IMR-90 (cell line): ENCODE measurements at regions not wholly inside any gene's neighbourhood (a gene's known extent, or its start where the extent isn't known, plus 50 kb on each side); places are given as distances from the start of the nearest gene placed in this dataset.

ENCODE experiments used
- ATAC-seq: fragments of 200-7000 bp; cut with Tn5 transposase; 2 replicates; pipeline ENCODE4 v1.9.1; 2020; ENCODE audit warnings: low read depth, mild to moderate bottlenecking, moderate library complexity
- BruUV-seq: library from RNA; stranded (reverse); fragments of 400-500 nt; replicated peaks from 2 replicates; lab custom pipeline; 2021; lab: Mats Ljungman, UMichigan
- CTCF ChIA-PET: fragments of 300-600 bp; formaldehyde crosslinking; extraction: SDS; loops from one replicate; lab custom pipeline; 2021; ENCODE audit warnings: antibody characterized with exemption; lab: Yijun Ruan, JAX
- POLR2A ChIA-PET: fragments of 300-600 bp; sonication (Branson Sonifier 250); formaldehyde crosslinking; loops from one replicate; lab custom pipeline; 2022; ENCODE audit warnings: antibody characterized with exemption; ENCODE audit not compliant: unreplicated experiment; lab: Charles Lee
- DNase-seq: peaks from one replicate; pipeline ENCODE4 v3.0.0; 2013
- H2AFZ ChIP-seq: replicated peaks from 2 replicates; pipeline ENCODE3; 2013; ENCODE audit warnings: low read length, mild to moderate bottlenecking; ENCODE audit not compliant: poor library complexity
- H2AK5ac ChIP-seq: 2 replicates; pipeline ENCODE4 v1.6.1; 2013; ENCODE audit warnings: low read depth, low read length, inconsistent platforms
- H2AK9ac ChIP-seq: replicated peaks from 2 replicates; pipeline ENCODE3; 2013; ENCODE audit warnings: mild to moderate bottlenecking, low read depth, low read length, moderate library complexity; ENCODE audit not compliant: poor library complexity
- H2BK120ac ChIP-seq: 2 replicates; pipeline ENCODE4 v1.6.1; 2013; ENCODE audit warnings: low read depth, low read length, inconsistent platforms
- H2BK15ac ChIP-seq: 3 replicates; pipeline ENCODE4 v1.6.1; 2013; ENCODE audit warnings: low read depth, low read length, inconsistent platforms
- H2BK20ac ChIP-seq: 2 replicates; pipeline ENCODE4 v1.6.1; 2013; ENCODE audit warnings: low read depth, mild to moderate bottlenecking, inconsistent platforms, low read length, moderate library complexity
- H2BK5ac ChIP-seq: 2 replicates; pipeline ENCODE4 v1.6.1; 2013; ENCODE audit warnings: mild to moderate bottlenecking, low read depth, low read length, inconsistent platforms; ENCODE audit not compliant: poor library complexity, severe bottlenecking
- H3K14ac ChIP-seq: replicated peaks from 2 replicates; pipeline ENCODE4 v1.6.1; 2013; ENCODE audit warnings: low read depth, low read length, inconsistent platforms
- H3K18ac ChIP-seq: 2 replicates; pipeline ENCODE4 v1.6.1; 2013; ENCODE audit warnings: low read depth, low read length, control low read depth
- H3K23ac ChIP-seq: 2 replicates; pipeline ENCODE4 v1.6.1; 2013; ENCODE audit warnings: low read depth, low read length, inconsistent platforms
- H3K27ac ChIP-seq: 2 replicates; pipeline ENCODE4 v1.5.1; 2013; ENCODE audit warnings: mild to moderate bottlenecking, control low read depth, low read length; ENCODE audit not compliant: insufficient read depth
- H3K27me3 ChIP-seq: 2 replicates; pipeline ENCODE4 v1.6.1; 2013; ENCODE audit warnings: low read length; ENCODE audit not compliant: control insufficient read depth, insufficient read depth
- H3K36me3 ChIP-seq: 2 replicates; pipeline ENCODE4 v1.6.1; 2013; ENCODE audit warnings: low read length, mixed read lengths; ENCODE audit not compliant: control insufficient read depth, insufficient read depth
- H3K4ac ChIP-seq: 2 replicates; pipeline ENCODE4 v1.6.1; 2013; ENCODE audit warnings: low read depth, low read length, inconsistent platforms
- H3K4me1 ChIP-seq: 2 replicates; pipeline ENCODE4 v1.6.1; 2013; ENCODE audit warnings: low read length, mixed read lengths; ENCODE audit not compliant: control insufficient read depth, insufficient read depth
- H3K4me2 ChIP-seq: 2 replicates; pipeline ENCODE4 v1.6.1; 2013; ENCODE audit warnings: low read depth, mild to moderate bottlenecking, control low read depth, low read length, moderate library complexity
- H3K4me3 ChIP-seq: 2 replicates; pipeline ENCODE4 v1.5.1; 2013; ENCODE audit warnings: low read depth, mild to moderate bottlenecking, control low read depth, low read length, moderate library complexity; ENCODE audit not compliant: insufficient read depth
- H3K56ac ChIP-seq: 2 replicates; pipeline ENCODE4 v1.6.1; 2013; ENCODE audit warnings: low read length, inconsistent platforms; ENCODE audit not compliant: insufficient read depth; ENCODE audit errors: extremely low read depth
- H3K79me1 ChIP-seq, 2 experiments: 2 replicates each; pipeline ENCODE4 v1.6.1; 2013; ENCODE audit warnings: low read length in 2 of 2, inconsistent platforms in 1 of 2, low read depth in 1 of 2
- H3K9ac ChIP-seq: 2 replicates; pipeline ENCODE4 v1.6.1; 2013; ENCODE audit warnings: low read depth, low read length, control low read depth
- H3K9me1 ChIP-seq: 2 replicates; pipeline ENCODE4 v1.6.1; 2013; ENCODE audit warnings: low read length, inconsistent platforms; ENCODE audit not compliant: insufficient read depth
- H3K9me3 ChIP-seq: 2 replicates; pipeline ENCODE4 v1.6.1; 2013; ENCODE audit warnings: low read length; ENCODE audit not compliant: control insufficient read depth, insufficient read depth
- H4K20me1 ChIP-seq: 2 replicates; pipeline ENCODE4 v1.6.1; 2013; ENCODE audit warnings: low read length, inconsistent platforms; ENCODE audit not compliant: insufficient read depth
- H4K5ac ChIP-seq: 2 replicates; pipeline ENCODE4 v1.6.1; 2013; ENCODE audit warnings: mild to moderate bottlenecking, low read depth, low read length, control low read depth
- H4K8ac ChIP-seq, 2 experiments: 2 replicates each; pipeline ENCODE4 v1.6.1; 2013; ENCODE audit warnings: low read depth in 2 of 2, low read length in 2 of 2, control low read depth in 1 of 2, inconsistent platforms in 1 of 2
- H4K91ac ChIP-seq: 2 replicates; pipeline ENCODE4 v1.6.1; 2013; ENCODE audit warnings: low read depth, low read length, inconsistent platforms; ENCODE audit not compliant: insufficient read depth
- CEBPB ChIP-seq: IDR thresholded peaks from 2 replicates; pipeline ENCODE4 v1.6.1; 2012; ENCODE audit warnings: low read depth, low read length, improper control_type of control experiment
- CHD1 ChIP-seq: IDR thresholded peaks from 2 replicates; pipeline ENCODE4 v1.6.1; 2012; ENCODE audit warnings: low read depth, low read length, improper control_type of control experiment
- FOS ChIP-seq: fragments of 150-350 bp; IDR thresholded peaks from 2 replicates; pipeline ENCODE4 v1.6.1; 2016; ENCODE audit warnings: low read depth, low read length
- MAFK ChIP-seq: IDR thresholded peaks from 2 replicates; pipeline ENCODE4 v1.6.1; 2012; ENCODE audit warnings: low read depth, low read length, improper control_type of control experiment
- MAZ ChIP-seq: IDR thresholded peaks from 2 replicates; pipeline ENCODE4 v1.6.1; 2012; ENCODE audit warnings: low read depth, mild to moderate bottlenecking, low read length, improper control_type of control experiment, moderate library complexity, borderline replicate concordance
- MXI1 ChIP-seq: IDR thresholded peaks from 2 replicates; pipeline ENCODE4 v1.6.1; 2012; ENCODE audit warnings: low read depth, mild to moderate bottlenecking, low read length, moderate library complexity, borderline replicate concordance
- NFE2L2 ChIP-seq: fragments of 150-350 bp; IDR thresholded peaks from 2 replicates; pipeline ENCODE4 v1.6.1; 2016; ENCODE audit warnings: low read depth, mild to moderate bottlenecking, low read length
- POLR2A ChIP-seq: IDR thresholded peaks from 2 replicates; pipeline ENCODE4 v1.6.1; 2012; ENCODE audit warnings: mild to moderate bottlenecking, low read depth, low read length
- RAD21 ChIP-seq: IDR thresholded peaks from 2 replicates; pipeline ENCODE4 v1.6.1; 2012; ENCODE audit warnings: low read length, improper control_type of control experiment
- RCOR1 ChIP-seq: IDR thresholded peaks from 2 replicates; pipeline ENCODE4 v1.6.1; 2012; ENCODE audit warnings: mild to moderate bottlenecking, low read length, improper control_type of control experiment; ENCODE audit not compliant: insufficient replicate concordance
- RFX5 ChIP-seq: IDR thresholded peaks from 2 replicates; pipeline ENCODE4 v1.8.0; 2012; ENCODE audit warnings: low read depth, mild to moderate bottlenecking, low read length, moderate library complexity
- SMC3 ChIP-seq: fragments of 150-350 bp; IDR thresholded peaks from 2 replicates; pipeline ENCODE4 v1.6.1; 2016; ENCODE audit warnings: low read depth, mild to moderate bottlenecking, antibody characterized with exemption, low read length, moderate library complexity
- WGBS, 2 experiments: methylation state at CpG; one replicate each; pipeline versions ENCODE4 v1.1.5 to v1.1.7; 2013; ENCODE audit warnings: missing lambda C conversion rate in 2 of 2; ENCODE audit not compliant: insufficient read length in 1 of 2; ENCODE audit errors: extremely low coverage in 2 of 2; 5-methylcytosine and 5-hydroxymethylcytosine counted together
- dilution Hi-C: fragments of 300-500 bp; cut with HindIII; formaldehyde crosslinking; loops from one replicate; pipeline ENCODE4 v1.14.3; 2018; ENCODE audit warnings: low sequenced_read_pairs; ENCODE audit not compliant: unreplicated experiment
- in situ Hi-C: fragments of 300-500 bp; cut with MboI; formaldehyde crosslinking; loops from 3 replicates; pipeline ENCODE4 v1.14.3; 2019; ENCODE audit warnings: low sequenced_read_pairs, inconsistent platforms, mixed read lengths
- intact Hi-C: fragments of 100-400 bp; cut with micrococcal nuclease; formaldehyde crosslinking; loops from 2 replicates; pipeline ENCODE4 v1.10.0; 2022
- TF ChIP-seq, protein P1 (sequence below): conservative IDR thresholded peaks from 2 replicates; pipeline ENCODE4 v1.5.1; 2012; ENCODE audit warnings: mild to moderate bottlenecking, low read depth, low read length, improper control_type of control experiment
- TF ChIP-seq, protein P2 (sequence below): fragments of 150-350 bp; IDR thresholded peaks from 2 replicates; pipeline ENCODE4 v1.6.1; 2016; ENCODE audit warnings: low read depth, mild to moderate bottlenecking, low read length, moderate library complexity, borderline replicate concordance

DNA sequence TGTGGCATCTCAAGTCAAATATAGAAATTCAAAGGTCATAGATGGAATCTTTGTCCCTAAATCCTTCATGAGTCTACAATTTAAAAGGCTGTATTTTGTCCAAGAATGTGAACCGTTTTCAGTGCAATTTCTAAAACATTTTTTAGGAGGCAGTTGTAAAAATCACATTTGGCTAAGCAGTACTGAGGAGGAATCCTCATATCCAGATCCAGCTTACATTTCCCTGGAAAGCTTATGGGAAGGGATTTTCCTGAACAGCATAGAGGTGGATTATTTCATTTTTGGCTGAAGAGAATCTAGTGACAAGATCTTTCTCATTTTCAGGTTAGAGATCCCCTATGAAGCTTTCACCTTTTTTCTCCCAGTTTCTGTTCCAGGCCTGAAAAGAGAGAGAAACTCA, 178.4 kb downstream of the POLR2M start:
- dilution Hi-C loops (no loop called here), intact Hi-C loops (no loop called here), in situ Hi-C loops (no loop called here)
- H3K36me3 ChIP-seq: no peaks in the 10 kb centered on the region
- H3K4me3 ChIP-seq: no peak overlapping the region
- no peak overlapping the region for H3K27ac ChIP-seq
- no peak overlapping the region for H2AFZ ChIP-seq
- no peak overlapping the region for H2BK5ac ChIP-seq
- no peak overlapping the region for H3K23ac ChIP-seq
- WGBS, 2 experiments: no CpG with 5 or more reads among the region's 1 CpG
- no peaks in the 10 kb centered on the region for H3K4me1 ChIP-seq
- H4K5ac ChIP-seq: no peak overlapping the region
- H3K4me2 ChIP-seq: no peak overlapping the region
- no peak overlapping the region for H3K9ac ChIP-seq
- H4K20me1 ChIP-seq: no peaks in the 10 kb centered on the region
- H3K27me3 ChIP-seq: no peaks in the 10 kb centered on the region; the same call in 1 of the 2 replicates
- no peak for TF ChIP-seq CHD1
- TF ChIP-seq, protein P1, sequence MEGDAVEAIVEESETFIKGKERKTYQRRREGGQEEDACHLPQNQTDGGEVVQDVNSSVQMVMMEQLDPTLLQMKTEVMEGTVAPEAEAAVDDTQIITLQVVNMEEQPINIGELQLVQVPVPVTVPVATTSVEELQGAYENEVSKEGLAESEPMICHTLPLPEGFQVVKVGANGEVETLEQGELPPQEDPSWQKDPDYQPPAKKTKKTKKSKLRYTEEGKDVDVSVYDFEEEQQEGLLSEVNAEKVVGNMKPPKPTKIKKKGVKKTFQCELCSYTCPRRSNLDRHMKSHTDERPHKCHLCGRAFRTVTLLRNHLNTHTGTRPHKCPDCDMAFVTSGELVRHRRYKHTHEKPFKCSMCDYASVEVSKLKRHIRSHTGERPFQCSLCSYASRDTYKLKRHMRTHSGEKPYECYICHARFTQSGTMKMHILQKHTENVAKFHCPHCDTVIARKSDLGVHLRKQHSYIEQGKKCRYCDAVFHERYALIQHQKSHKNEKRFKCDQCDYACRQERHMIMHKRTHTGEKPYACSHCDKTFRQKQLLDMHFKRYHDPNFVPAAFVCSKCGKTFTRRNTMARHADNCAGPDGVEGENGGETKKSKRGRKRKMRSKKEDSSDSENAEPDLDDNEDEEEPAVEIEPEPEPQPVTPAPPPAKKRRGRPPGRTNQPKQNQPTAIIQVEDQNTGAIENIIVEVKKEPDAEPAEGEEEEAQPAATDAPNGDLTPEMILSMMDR: no peak
- TF ChIP-seq MAFK: no peak
- no peak for TF ChIP-seq MXI1
- no peak for TF ChIP-seq RFX5
- no peak for TF ChIP-seq RAD21
- TF ChIP-seq MAZ: no peak
- no peak for TF ChIP-seq RCOR1
- TF ChIP-seq, protein P2, sequence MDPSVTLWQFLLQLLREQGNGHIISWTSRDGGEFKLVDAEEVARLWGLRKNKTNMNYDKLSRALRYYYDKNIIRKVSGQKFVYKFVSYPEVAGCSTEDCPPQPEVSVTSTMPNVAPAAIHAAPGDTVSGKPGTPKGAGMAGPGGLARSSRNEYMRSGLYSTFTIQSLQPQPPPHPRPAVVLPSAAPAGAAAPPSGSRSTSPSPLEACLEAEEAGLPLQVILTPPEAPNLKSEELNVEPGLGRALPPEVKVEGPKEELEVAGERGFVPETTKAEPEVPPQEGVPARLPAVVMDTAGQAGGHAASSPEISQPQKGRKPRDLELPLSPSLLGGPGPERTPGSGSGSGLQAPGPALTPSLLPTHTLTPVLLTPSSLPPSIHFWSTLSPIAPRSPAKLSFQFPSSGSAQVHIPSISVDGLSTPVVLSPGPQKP: no peak
- no peak for TF ChIP-seq SMC3
- no peak for TF ChIP-seq POLR2A
- no peak for TF ChIP-seq CEBPB
- no peak for TF ChIP-seq FOS
- TF ChIP-seq NFE2L2: no peak
- no peak overlapping the region for H4K91ac ChIP-seq
- no peak overlapping the region for H2AK9ac ChIP-seq
- CTCF ChIA-PET: no interaction called here
- no peak for ATAC-seq
- no peaks in the 10 kb centered on the region for H3K9me1 ChIP-seq
- no peak overlapping the region for H3K18ac ChIP-seq
- POLR2A ChIA-PET: no interaction called here
- H3K9me3 ChIP-seq: no peaks in the 10 kb centered on the region
- no peak overlapping the region for H2BK15ac ChIP-seq
- no peak overlapping the region for H3K14ac ChIP-seq
- DNase-seq: no peak
- no peaks in the 10 kb centered on the region for H3K79me1 ChIP-seq
- H2AK5ac ChIP-seq: no peak overlapping the region
- H3K4ac ChIP-seq: no peak overlapping the region
- no peak overlapping the region for H2BK20ac ChIP-seq
- no peak overlapping the region for H2BK120ac ChIP-seq
- H4K8ac ChIP-seq: no peak overlapping the region
- BruUV-seq: no TSS peak
- H3K56ac ChIP-seq: no peak overlapping the region
